HEK293 (cell line): ENCODE measurements at regions not wholly inside any gene's neighbourhood (a gene's known extent, or its start where the extent isn't known, plus 50 kb on each side); places are given as distances from the start of the nearest gene placed in this dataset.

Source experiments
- ZFP41 ChIP-seq: fragments of 450-650 bp; formaldehyde crosslinking; IDR thresholded peaks from 2 replicates; pipeline ENCODE4 v1.5.1; 2016; ENCODE audit warnings: missing biosample characterization, missing genetic modification characterization, borderline replicate concordance
- ZNF138 ChIP-seq: fragments of 450-650 bp; formaldehyde crosslinking; IDR thresholded peaks from 2 replicates; pipeline ENCODE4 v1.5.1; 2016; ENCODE audit warnings: missing biosample characterization, missing genetic modification characterization, borderline replicate concordance
- ZNF174 ChIP-seq: fragments of 450-650 bp; formaldehyde crosslinking; IDR thresholded peaks from 2 replicates; pipeline ENCODE4 v1.5.0; 2017; ENCODE audit warnings: missing biosample characterization, mild to moderate bottlenecking, missing genetic modification characterization
- ZNF266 ChIP-seq: fragments of 450-650 bp; formaldehyde crosslinking; IDR thresholded peaks from 2 replicates; pipeline ENCODE4 v1.5.1; 2016; ENCODE audit warnings: missing biosample characterization, missing genetic modification characterization, low read depth
- ZNF600 ChIP-seq: fragments of 450-650 bp; formaldehyde crosslinking; IDR thresholded peaks from 2 replicates; pipeline ENCODE4 v1.5.1; 2016; ENCODE audit warnings: missing biosample characterization, missing genetic modification characterization
- TF ChIP-seq, protein P1 (sequence below): fragments of 450-650 bp; formaldehyde crosslinking; IDR thresholded peaks from 2 replicates; pipeline ENCODE4 v1.5.1; 2017; ENCODE audit warnings: missing biosample characterization, missing genetic modification characterization
- TF ChIP-seq, protein P2 (sequence below): fragments of 450-650 bp; formaldehyde crosslinking; IDR thresholded peaks from 2 replicates; pipeline ENCODE4 v1.5.1; 2016; ENCODE audit warnings: missing biosample characterization, missing genetic modification characterization
- TF ChIP-seq, protein P3 (sequence below): fragments of 450-650 bp; formaldehyde crosslinking; IDR thresholded peaks from 2 replicates; pipeline ENCODE4 v1.5.1; 2016; ENCODE audit warnings: missing biosample characterization, missing genetic modification characterization
- TF ChIP-seq, protein P4 (sequence below): sonication (generic); formaldehyde crosslinking; IDR thresholded peaks from 2 replicates; pipeline ENCODE4 v1.8.1; 2022; ENCODE audit warnings: mild to moderate bottlenecking, moderate library complexity, missing genetic modification reagents
- TF ChIP-seq, protein P5 (sequence below): fragments of 450-650 bp; formaldehyde crosslinking; IDR thresholded peaks from 2 replicates; pipeline ENCODE4 v1.5.1; 2016; ENCODE audit warnings: missing biosample characterization, missing genetic modification characterization

DNA sequence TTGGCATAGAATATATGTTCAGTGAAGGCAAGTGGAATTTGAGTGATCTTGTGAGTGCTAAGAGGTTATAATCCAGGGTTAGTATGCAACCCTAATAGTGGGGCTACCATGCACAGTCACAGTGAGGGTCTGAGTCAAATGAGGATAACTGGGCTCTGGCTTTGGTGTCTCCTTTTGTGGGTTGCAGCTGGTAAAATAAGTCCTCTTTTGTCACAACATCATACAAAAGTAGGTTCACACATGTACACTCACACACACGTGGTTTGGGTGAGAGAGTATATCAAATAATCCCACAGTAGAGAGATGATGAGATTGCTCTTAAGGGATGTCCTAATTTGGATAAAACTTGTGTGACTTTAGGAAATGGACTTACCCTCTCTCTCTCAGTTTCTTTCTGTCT, 79.6 kb upstream of the EOLA2 start:
- no peak for TF ChIP-seq ZNF138
- TF ChIP-seq, protein P1, sequence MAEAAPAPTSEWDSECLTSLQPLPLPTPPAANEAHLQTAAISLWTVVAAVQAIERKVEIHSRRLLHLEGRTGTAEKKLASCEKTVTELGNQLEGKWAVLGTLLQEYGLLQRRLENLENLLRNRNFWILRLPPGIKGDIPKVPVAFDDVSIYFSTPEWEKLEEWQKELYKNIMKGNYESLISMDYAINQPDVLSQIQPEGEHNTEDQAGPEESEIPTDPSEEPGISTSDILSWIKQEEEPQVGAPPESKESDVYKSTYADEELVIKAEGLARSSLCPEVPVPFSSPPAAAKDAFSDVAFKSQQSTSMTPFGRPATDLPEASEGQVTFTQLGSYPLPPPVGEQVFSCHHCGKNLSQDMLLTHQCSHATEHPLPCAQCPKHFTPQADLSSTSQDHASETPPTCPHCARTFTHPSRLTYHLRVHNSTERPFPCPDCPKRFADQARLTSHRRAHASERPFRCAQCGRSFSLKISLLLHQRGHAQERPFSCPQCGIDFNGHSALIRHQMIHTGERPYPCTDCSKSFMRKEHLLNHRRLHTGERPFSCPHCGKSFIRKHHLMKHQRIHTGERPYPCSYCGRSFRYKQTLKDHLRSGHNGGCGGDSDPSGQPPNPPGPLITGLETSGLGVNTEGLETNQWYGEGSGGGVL: no peak
- TF ChIP-seq, protein P2, sequence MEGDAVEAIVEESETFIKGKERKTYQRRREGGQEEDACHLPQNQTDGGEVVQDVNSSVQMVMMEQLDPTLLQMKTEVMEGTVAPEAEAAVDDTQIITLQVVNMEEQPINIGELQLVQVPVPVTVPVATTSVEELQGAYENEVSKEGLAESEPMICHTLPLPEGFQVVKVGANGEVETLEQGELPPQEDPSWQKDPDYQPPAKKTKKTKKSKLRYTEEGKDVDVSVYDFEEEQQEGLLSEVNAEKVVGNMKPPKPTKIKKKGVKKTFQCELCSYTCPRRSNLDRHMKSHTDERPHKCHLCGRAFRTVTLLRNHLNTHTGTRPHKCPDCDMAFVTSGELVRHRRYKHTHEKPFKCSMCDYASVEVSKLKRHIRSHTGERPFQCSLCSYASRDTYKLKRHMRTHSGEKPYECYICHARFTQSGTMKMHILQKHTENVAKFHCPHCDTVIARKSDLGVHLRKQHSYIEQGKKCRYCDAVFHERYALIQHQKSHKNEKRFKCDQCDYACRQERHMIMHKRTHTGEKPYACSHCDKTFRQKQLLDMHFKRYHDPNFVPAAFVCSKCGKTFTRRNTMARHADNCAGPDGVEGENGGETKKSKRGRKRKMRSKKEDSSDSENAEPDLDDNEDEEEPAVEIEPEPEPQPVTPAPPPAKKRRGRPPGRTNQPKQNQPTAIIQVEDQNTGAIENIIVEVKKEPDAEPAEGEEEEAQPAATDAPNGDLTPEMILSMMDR (tag by site-specific recombination): no peak
- TF ChIP-seq, protein P3, sequence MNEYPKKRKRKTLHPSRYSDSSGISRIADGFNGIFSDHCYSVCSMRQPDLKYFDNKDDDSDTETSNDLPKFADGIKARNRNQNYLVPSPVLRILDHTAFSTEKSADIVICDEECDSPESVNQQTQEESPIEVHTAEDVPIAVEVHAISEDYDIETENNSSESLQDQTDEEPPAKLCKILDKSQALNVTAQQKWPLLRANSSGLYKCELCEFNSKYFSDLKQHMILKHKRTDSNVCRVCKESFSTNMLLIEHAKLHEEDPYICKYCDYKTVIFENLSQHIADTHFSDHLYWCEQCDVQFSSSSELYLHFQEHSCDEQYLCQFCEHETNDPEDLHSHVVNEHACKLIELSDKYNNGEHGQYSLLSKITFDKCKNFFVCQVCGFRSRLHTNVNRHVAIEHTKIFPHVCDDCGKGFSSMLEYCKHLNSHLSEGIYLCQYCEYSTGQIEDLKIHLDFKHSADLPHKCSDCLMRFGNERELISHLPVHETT (tag by site-specific recombination): no peak
- TF ChIP-seq ZNF600 (tag by site-specific recombination): no peak
- no peak for TF ChIP-seq ZFP41 (tag by site-specific recombination)
- TF ChIP-seq, protein P4, sequence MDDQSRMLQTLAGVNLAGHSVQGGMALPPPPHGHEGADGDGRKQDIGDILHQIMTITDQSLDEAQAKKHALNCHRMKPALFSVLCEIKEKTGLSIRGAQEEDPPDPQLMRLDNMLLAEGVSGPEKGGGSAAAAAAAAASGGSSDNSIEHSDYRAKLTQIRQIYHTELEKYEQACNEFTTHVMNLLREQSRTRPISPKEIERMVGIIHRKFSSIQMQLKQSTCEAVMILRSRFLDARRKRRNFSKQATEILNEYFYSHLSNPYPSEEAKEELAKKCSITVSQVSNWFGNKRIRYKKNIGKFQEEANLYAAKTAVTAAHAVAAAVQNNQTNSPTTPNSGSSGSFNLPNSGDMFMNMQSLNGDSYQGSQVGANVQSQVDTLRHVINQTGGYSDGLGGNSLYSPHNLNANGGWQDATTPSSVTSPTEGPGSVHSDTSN (CRISPR knock-in tag): no peak
- no peak for TF ChIP-seq ZNF266 (tag by site-specific recombination)
- no peak for TF ChIP-seq ZNF174 (tag by site-specific recombination)
- TF ChIP-seq, protein P5, sequence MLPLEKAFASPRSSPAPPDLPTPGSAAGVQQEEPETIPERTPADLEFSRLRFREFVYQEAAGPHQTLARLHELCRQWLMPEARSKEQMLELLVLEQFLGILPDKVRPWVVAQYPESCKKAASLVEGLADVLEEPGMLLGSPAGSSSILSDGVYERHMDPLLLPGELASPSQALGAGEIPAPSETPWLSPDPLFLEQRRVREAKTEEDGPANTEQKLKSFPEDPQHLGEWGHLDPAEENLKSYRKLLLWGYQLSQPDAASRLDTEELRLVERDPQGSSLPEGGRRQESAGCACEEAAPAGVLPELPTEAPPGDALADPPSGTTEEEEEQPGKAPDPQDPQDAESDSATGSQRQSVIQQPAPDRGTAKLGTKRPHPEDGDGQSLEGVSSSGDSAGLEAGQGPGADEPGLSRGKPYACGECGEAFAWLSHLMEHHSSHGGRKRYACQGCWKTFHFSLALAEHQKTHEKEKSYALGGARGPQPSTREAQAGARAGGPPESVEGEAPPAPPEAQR: no peak
